Mesenchymal stem cell (in vitro differentiated cells and primary cell): ENCODE measurements at regions not wholly inside any gene's neighbourhood (a gene's known extent, or its start where the extent isn't known, plus 50 kb on each side); places are given as distances from the start of the nearest gene placed in this dataset.

ENCODE experiments used
- DNase-seq: peaks from one replicate; pipeline ENCODE4 v3.0.0-alpha.2; 2013
- H2AFZ ChIP-seq: one replicate; pipeline ENCODE4 v1.6.1; 2013; ENCODE audit warnings: low read depth, mild to moderate bottlenecking, control low read depth, inconsistent platforms, low read length, moderate library complexity
- H2AK5ac ChIP-seq: 2 replicates; pipeline ENCODE4 v1.6.1; 2013; ENCODE audit warnings: low read length, moderate library complexity, mild to moderate bottlenecking, inconsistent platforms; ENCODE audit not compliant: severe bottlenecking
- H2BK120ac ChIP-seq: one replicate; pipeline ENCODE4 v1.6.1; 2013; ENCODE audit warnings: low read depth, mild to moderate bottlenecking, inconsistent platforms, low read length, moderate library complexity
- H2BK12ac ChIP-seq, 2 experiments: one replicate each; pipeline ENCODE4 v1.6.1; 2013; ENCODE audit warnings: inconsistent platforms in 2 of 2, low read length in 2 of 2, mild to moderate bottlenecking in 2 of 2, moderate library complexity in 2 of 2, control low read depth in 1 of 2
- H2BK15ac ChIP-seq: one replicate; pipeline ENCODE4 v1.6.1; 2013; ENCODE audit warnings: mild to moderate bottlenecking, low read depth, inconsistent platforms; ENCODE audit not compliant: poor library complexity, severe bottlenecking
- H2BK5ac ChIP-seq: 2 replicates; pipeline ENCODE4 v1.6.1; 2013; ENCODE audit warnings: low read depth, mild to moderate bottlenecking, low read length, control low read depth, inconsistent platforms; ENCODE audit not compliant: poor library complexity, severe bottlenecking
- H3K14ac ChIP-seq, 2 experiments: one replicate each; pipeline ENCODE4 v1.6.1; 2013; ENCODE audit warnings: inconsistent platforms in 2 of 2, low read length in 2 of 2, control low read depth in 1 of 2, mild to moderate bottlenecking in 1 of 2, moderate library complexity in 1 of 2
- H3K18ac ChIP-seq, 2 experiments: one replicate each; pipeline ENCODE4 v1.6.1; 2013; ENCODE audit warnings: inconsistent platforms in 2 of 2, low read length in 2 of 2, control low read depth in 1 of 2, low read depth in 1 of 2, mild to moderate bottlenecking in 1 of 2
- H3K23ac ChIP-seq, 2 experiments: one replicate each; pipeline ENCODE4 v1.6.1; 2013; ENCODE audit warnings: inconsistent platforms in 2 of 2, low read length in 2 of 2, mild to moderate bottlenecking in 2 of 2, moderate library complexity in 2 of 2, control low read depth in 1 of 2
- H3K27ac ChIP-seq: 2 replicates; pipeline ENCODE4 v1.5.1; 2013; ENCODE audit warnings: mild to moderate bottlenecking, moderate library complexity, low read length, control low read depth, inconsistent platforms; ENCODE audit not compliant: poor library complexity, severe bottlenecking
- H3K27me3 ChIP-seq, 2 experiments: 2 replicates each; pipeline versions ENCODE4 v1.6.1 to v1.7.0; 2013; ENCODE audit warnings: low read length in 2 of 2, mild to moderate bottlenecking in 2 of 2, moderate library complexity in 2 of 2, control low read depth in 1 of 2, inconsistent platforms in 1 of 2; ENCODE audit not compliant: control insufficient read depth in 1 of 2, insufficient read depth in 1 of 2
- H3K36me3 ChIP-seq, 2 experiments: 2 replicates each; pipeline versions ENCODE4 v1.6.1 to v1.7.0; 2013; ENCODE audit warnings: low read length in 2 of 2, control low read depth in 1 of 2, inconsistent platforms in 1 of 2, low read depth in 1 of 2, mild to moderate bottlenecking in 1 of 2; ENCODE audit not compliant: insufficient read depth in 2 of 2, control insufficient read depth in 1 of 2
- H3K4ac ChIP-seq, 2 experiments: one replicate each; pipeline ENCODE4 v1.6.1; 2013; ENCODE audit warnings: inconsistent platforms in 2 of 2, low read length in 2 of 2, mild to moderate bottlenecking in 2 of 2, moderate library complexity in 2 of 2, control low read depth in 1 of 2, low read depth in 1 of 2
- H3K4me1 ChIP-seq: 2 replicates; pipeline ENCODE4 v1.6.1; 2013; ENCODE audit warnings: low read depth, low read length, control low read depth; ENCODE audit not compliant: control insufficient read depth, insufficient read depth
- H3K4me2 ChIP-seq: 2 replicates; pipeline ENCODE4 v1.6.1; 2013; ENCODE audit warnings: low read length, mild to moderate bottlenecking, inconsistent platforms; ENCODE audit not compliant: poor library complexity, severe bottlenecking
- H3K4me3 ChIP-seq, 2 experiments: 2 replicates each; pipeline versions ENCODE4 v1.5.1 to v1.7.0; 2013; ENCODE audit warnings: low read length in 2 of 2, mild to moderate bottlenecking in 2 of 2, control low read depth in 1 of 2, low read depth in 1 of 2; ENCODE audit not compliant: insufficient read depth in 1 of 2
- H3K79me1 ChIP-seq: replicated peaks from 2 replicates; pipeline ENCODE4 v1.6.1; 2013; ENCODE audit warnings: mild to moderate bottlenecking, control low read depth, low read length, inconsistent platforms; ENCODE audit not compliant: poor library complexity, severe bottlenecking
- H3K9ac ChIP-seq: 2 replicates; pipeline ENCODE4 v1.7.0; 2013; ENCODE audit warnings: mild to moderate bottlenecking, low read length, moderate library complexity
- H3K9me3 ChIP-seq: 2 replicates; pipeline ENCODE4 v1.7.0; 2013; ENCODE audit warnings: mild to moderate bottlenecking, low read length; ENCODE audit not compliant: control insufficient read depth
- H4K8ac ChIP-seq: one replicate; pipeline ENCODE4 v1.6.1; 2013; ENCODE audit warnings: inconsistent platforms, mild to moderate bottlenecking, low read length, moderate library complexity
- H4K91ac ChIP-seq: one replicate; pipeline ENCODE4 v1.6.1; 2013; ENCODE audit warnings: mild to moderate bottlenecking, low read length, inconsistent platforms
- WGBS: methylation state at CpG from one replicate; pipeline ENCODE4 v1.1.7; 2013; ENCODE audit warnings: mixed read lengths; 5-methylcytosine and 5-hydroxymethylcytosine counted together

- H2BK120ac ChIP-seq: no peak overlapping the region
- 58% methylated on average over 3 of the region's 4 CpGs for WGBS
- no peaks in the 10 kb centered on the region for H3K79me1 ChIP-seq
- H3K4me1 ChIP-seq: peaks cover 4% of the 10 kb centered on the region
- H3K4ac ChIP-seq: no peak overlapping the region
- H3K18ac ChIP-seq: no peak overlapping the region
- H2AK5ac ChIP-seq: no peak overlapping the region
- no peak overlapping the region for H3K9ac ChIP-seq
- H3K23ac ChIP-seq: no peak overlapping the region
- no peaks in the 10 kb centered on the region for H3K9me3 ChIP-seq
- no peak overlapping the region for H2BK12ac ChIP-seq
- no peak overlapping the region for H2BK5ac ChIP-seq
- H4K91ac ChIP-seq: no peak overlapping the region
- H4K8ac ChIP-seq: no peak overlapping the region
- H2AFZ ChIP-seq: no peak overlapping the region
- no peak overlapping the region for H3K4me2 ChIP-seq
- H3K27me3 ChIP-seq: peaks cover 0 to 4% of the 10 kb centered on the region in 2 experiments
- H3K36me3 ChIP-seq: no peaks in the 10 kb centered on the region
- no peak overlapping the region for H3K27ac ChIP-seq
- DNase-seq: no peak
- H3K14ac ChIP-seq: no peak overlapping the region
- H3K4me3 ChIP-seq: no peak overlapping the region
- H2BK15ac ChIP-seq: no peak overlapping the region
Measured at GRCh38 chr11:56889986-56890385, 98.7 kb upstream of the OR5AK2 start.

- no peaks in the 10 kb centered on the region for H3K79me1 ChIP-seq
- no peaks in the 10 kb centered on the region for H3K9me3 ChIP-seq
- no peak overlapping the region for H2BK120ac ChIP-seq
- H3K27me3 ChIP-seq: no peaks in the 10 kb centered on the region
- H2BK5ac ChIP-seq: no peak overlapping the region
- H3K4me2 ChIP-seq: no peak overlapping the region
- H3K4me3 ChIP-seq: no peak overlapping the region
- no peak overlapping the region for H3K4ac ChIP-seq
- no peaks in the 10 kb centered on the region for H3K36me3 ChIP-seq
- 75% methylated on average over 1 of the region's 3 CpGs for WGBS
- H3K14ac ChIP-seq: no peak overlapping the region
- no peak for DNase-seq
- no peak overlapping the region for H3K27ac ChIP-seq
- H4K91ac ChIP-seq: no peak overlapping the region
- peaks cover 5% of the 10 kb centered on the region for H3K4me1 ChIP-seq
- H2BK15ac ChIP-seq: no peak overlapping the region
- no peak overlapping the region for H3K18ac ChIP-seq
- H2AK5ac ChIP-seq: no peak overlapping the region
- no peak overlapping the region for H4K8ac ChIP-seq
- H2AFZ ChIP-seq: no peak overlapping the region
- no peak overlapping the region for H3K23ac ChIP-seq
- no peak overlapping the region for H3K9ac ChIP-seq
- H2BK12ac ChIP-seq: no peak overlapping the region
Measured at GRCh38 chr11:56887940-56888339, 100.8 kb upstream of the OR5AK2 start.

- Histone ChIP-seq H3K79me1 (no peaks in the 10 kb centered on the region), H3K36me3 (no peaks in the 10 kb centered on the region), H3K14ac (no peak overlapping the region), H2BK12ac (no peak overlapping the region), H2AK5ac (no peak overlapping the region), H2BK15ac (no peak overlapping the region), H4K91ac (no peak overlapping the region), H3K27ac (no peak overlapping the region), H4K8ac (no peak overlapping the region), H3K9me3 (no peaks in the 10 kb centered on the region), H3K4me3 (no peak overlapping the region), H3K18ac (no peak overlapping the region), H2BK5ac (no peak overlapping the region), H3K4me1 (peaks cover 5% of the 10 kb centered on the region), H2AFZ (no peak overlapping the region), H3K27me3 (no peaks in the 10 kb centered on the region), H3K23ac (no peak overlapping the region), H3K4ac (no peak overlapping the region), H3K4me2 (no peak overlapping the region), H3K9ac (no peak overlapping the region), H2BK120ac (no peak overlapping the region)
- WGBS: 50% methylated on average over 1 of the region's 6 CpGs
- DNase-seq: no peak
Measured at GRCh38 chr11:56886455-56886854, 102.3 kb upstream of the OR5AK2 start.

GRCh38 chr11:56885854-56886253, 102.9 kb upstream of the OR5AK2 start:
- Histone ChIP-seq H3K27me3 (no peaks in the 10 kb centered on the region), H3K36me3 (no peaks in the 10 kb centered on the region), H3K79me1 (no peaks in the 10 kb centered on the region), H3K4me1 (peaks cover 5% of the 10 kb centered on the region), H2BK5ac (no peak overlapping the region), H2BK12ac (no peak overlapping the region), H3K4ac (no peak overlapping the region), H2BK120ac (no peak overlapping the region), H3K9me3 (no peaks in the 10 kb centered on the region), H3K4me2 (no peak overlapping the region), H4K8ac (no peak overlapping the region), H2BK15ac (no peak overlapping the region), H3K23ac (no peak overlapping the region), H2AFZ (no peak overlapping the region), H3K18ac (no peak overlapping the region), H2AK5ac (no peak overlapping the region), H3K14ac (no peak overlapping the region), H4K91ac (no peak overlapping the region), H3K9ac (no peak overlapping the region), H3K27ac (no peak overlapping the region), H3K4me3 (no peak overlapping the region)
- no peak for DNase-seq
- WGBS: 75% methylated on average over 1 of the region's 2 CpGs
